ENCODE measurements at regions not wholly inside any gene's neighbourhood (a gene's known extent, or its start where the extent isn't known, plus 50 kb on each side); places are given as distances from the start of the nearest gene placed in this dataset.

- TF ChIP-seq CTCF (conservative IDR thresholded peaks at IDR 0.05; ENCODE audit: low read length), result no peak
- no peak for TF ChIP-seq EZH2phosphoT487 (IDR thresholded peaks at IDR 0.05; ENCODE audit: borderline replicate concordance)
These were observed 676.4 kb upstream of the ANKRD30A start for GRCh38 chr10:36448760-36449691.

Data from Loucy (cell line).